Gastrocnemius medialis (tissue), 4 donors: ENCODE measurements at regions not wholly inside any gene's neighbourhood (a gene's known extent, or its start where the extent isn't known, plus 50 kb on each side); places are given as distances from the start of the nearest gene placed in this dataset.

Experiments
- CTCF ChIP-seq, 5 experiments: fragments of 450-650 bp in 3 of 5; fragments of 200-600 bp in 2 of 5; sonication (generic) in 2 of 5; IDR thresholded peaks in 4 of 5; conservative IDR thresholded peaks in 1 of 5; 1 replicate in 4 of 5; 2 replicates in 1 of 5; pipeline ENCODE4 v1.5.1; 2016 to 2019; ENCODE audit warnings: antibody characterized with exemption in 5 of 5, mild to moderate bottlenecking in 3 of 5, moderate library complexity in 3 of 5
- POLR2A ChIP-seq, 2 donors: fragments of 450-650 bp; IDR thresholded peaks; one replicate each; pipeline ENCODE4 v1.6.1; 2017; ENCODE audit warnings: antibody characterized with exemption in 2 of 2, mild to moderate bottlenecking in 2 of 2, moderate library complexity in 2 of 2

GRCh38 chr5:9869616-9870288 is 239.6 kb upstream of the TAS2R1 start:
- TF ChIP-seq CTCF (IDR thresholded peaks at IDR 0.05 in 4 of 5, conservative IDR thresholded peaks at IDR 0.05 in 1 of 5) (no peak), POLR2A (IDR thresholded peaks at IDR 0.05) (no peak)
